Mesothelial cell of epicardium (in vitro differentiated cells): ENCODE measurements at regions not wholly inside any gene's neighbourhood (a gene's known extent, or its start where the extent isn't known, plus 50 kb on each side); places are given as distances from the start of the nearest gene placed in this dataset.

Source experiments
- DNase-seq, 2 experiments: peaks; one replicate each; pipeline ENCODE4 v3.0.0; 2021; ENCODE audit warnings: low spot score in 2 of 2; ENCODE audit not compliant: unreplicated experiment in 2 of 2
- H3K27ac Mint-ChIP-seq: 2 replicates; pipeline ENCODE4 v1.8.0; 2021; ENCODE audit warnings: mixed read lengths
- H3K27me3 Mint-ChIP-seq: 2 replicates; pipeline ENCODE4 v1.8.0; 2021; ENCODE audit warnings: low read depth, mixed read lengths
- H3K36me3 Mint-ChIP-seq: 2 replicates; pipeline ENCODE4 v1.8.0; 2021; ENCODE audit warnings: mixed read lengths
- H3K4me1 Mint-ChIP-seq: 2 replicates; pipeline ENCODE4 v1.8.0; 2021; ENCODE audit warnings: mixed read lengths
- H3K4me3 Mint-ChIP-seq: 2 replicates; pipeline ENCODE4 v1.8.0; 2021; ENCODE audit warnings: mild to moderate bottlenecking, moderate library complexity, mixed read lengths
- H3K9me3 Mint-ChIP-seq: 2 replicates; pipeline ENCODE4 v1.8.0; 2021; ENCODE audit warnings: mixed read lengths
- TF ChIP-seq, protein P1 (sequence below): fragments of 200-600 bp; sonication (generic); IDR thresholded peaks from one replicate; pipeline ENCODE4 v1.5.0; 2021; ENCODE audit warnings: antibody characterized with exemption; ENCODE audit not compliant: unreplicated experiment

GRCh38 chr1:90824551-90824950 is 107.4 kb upstream of the BARHL2 start:
- Mint-ChIP-seq H3K27ac (no peak overlapping the region), H3K4me1 (no peaks in the 10 kb centered on the region), H3K9me3 (no peaks in the 10 kb centered on the region), H3K27me3 (peaks cover 66% of the 10 kb centered on the region), H3K36me3 (no peaks in the 10 kb centered on the region), H3K4me3 (no peak overlapping the region)
- TF ChIP-seq, protein P1, sequence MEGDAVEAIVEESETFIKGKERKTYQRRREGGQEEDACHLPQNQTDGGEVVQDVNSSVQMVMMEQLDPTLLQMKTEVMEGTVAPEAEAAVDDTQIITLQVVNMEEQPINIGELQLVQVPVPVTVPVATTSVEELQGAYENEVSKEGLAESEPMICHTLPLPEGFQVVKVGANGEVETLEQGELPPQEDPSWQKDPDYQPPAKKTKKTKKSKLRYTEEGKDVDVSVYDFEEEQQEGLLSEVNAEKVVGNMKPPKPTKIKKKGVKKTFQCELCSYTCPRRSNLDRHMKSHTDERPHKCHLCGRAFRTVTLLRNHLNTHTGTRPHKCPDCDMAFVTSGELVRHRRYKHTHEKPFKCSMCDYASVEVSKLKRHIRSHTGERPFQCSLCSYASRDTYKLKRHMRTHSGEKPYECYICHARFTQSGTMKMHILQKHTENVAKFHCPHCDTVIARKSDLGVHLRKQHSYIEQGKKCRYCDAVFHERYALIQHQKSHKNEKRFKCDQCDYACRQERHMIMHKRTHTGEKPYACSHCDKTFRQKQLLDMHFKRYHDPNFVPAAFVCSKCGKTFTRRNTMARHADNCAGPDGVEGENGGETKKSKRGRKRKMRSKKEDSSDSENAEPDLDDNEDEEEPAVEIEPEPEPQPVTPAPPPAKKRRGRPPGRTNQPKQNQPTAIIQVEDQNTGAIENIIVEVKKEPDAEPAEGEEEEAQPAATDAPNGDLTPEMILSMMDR = no peak
- DNase-seq = no peak

DNA sequence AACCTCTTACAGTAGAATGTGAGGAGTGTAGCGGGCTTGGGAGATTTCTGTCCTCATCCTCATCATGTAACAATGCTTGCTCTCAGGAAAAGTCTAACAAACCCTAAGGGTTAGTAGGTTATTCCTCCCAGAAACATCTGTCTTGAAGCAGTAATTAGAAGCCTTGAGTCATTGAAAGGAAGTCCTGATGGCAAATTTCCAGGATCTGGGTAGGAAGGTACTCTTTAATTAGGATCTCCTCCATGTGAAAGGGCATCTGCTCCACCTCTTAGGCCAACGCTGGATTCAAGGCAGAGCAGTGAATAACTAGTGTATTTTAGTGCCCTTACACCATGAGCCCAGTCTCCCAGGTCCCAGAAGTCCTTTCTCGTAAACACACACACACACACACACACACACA is 106.6 kb upstream of the BARHL2 start:
- peaks cover 60% of the 10 kb centered on the region for H3K27me3 Mint-ChIP-seq
- TF ChIP-seq, protein P1 = no peak

DNA sequence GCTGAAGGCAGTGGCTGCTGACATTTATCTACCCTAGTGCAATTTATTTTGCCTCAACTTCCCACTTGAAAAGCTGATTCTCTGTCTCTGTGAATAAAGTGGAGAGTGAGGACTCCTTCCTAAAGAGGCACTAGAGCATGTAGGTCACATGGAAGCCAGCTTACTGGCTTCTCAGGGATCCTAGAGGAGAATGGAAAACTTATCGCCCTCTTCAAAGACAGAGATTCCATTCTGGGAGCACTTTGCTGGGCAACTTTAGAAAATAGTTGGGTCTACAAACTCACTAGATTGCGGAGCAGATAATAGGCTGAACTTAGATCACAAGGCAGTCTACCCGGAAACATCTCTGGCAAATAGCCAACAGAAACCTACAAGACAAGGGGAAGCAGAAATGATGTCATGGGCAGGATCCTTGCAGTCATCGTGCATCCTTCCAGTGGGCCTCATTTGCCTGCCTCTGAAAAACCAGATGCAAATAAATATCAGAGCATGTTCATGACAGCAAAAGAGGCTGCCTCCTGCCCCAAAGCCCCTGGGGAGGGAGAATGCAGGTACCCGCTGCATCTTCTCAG is 104.8 kb upstream of the BARHL2 start:
- TF ChIP-seq, protein P1 = no peak
- Mint-ChIP-seq H3K27ac (no peak overlapping the region), H3K4me3 (no peak overlapping the region), H3K36me3 (no peaks in the 10 kb centered on the region), H3K27me3 (peaks cover 53% of the 10 kb centered on the region), H3K9me3 (no peaks in the 10 kb centered on the region), H3K4me1 (no peaks in the 10 kb centered on the region)
- DNase-seq = no peak

More for the DNA sequence above, 106.6 kb upstream of the BARHL2 start:
- H3K9me3 Mint-ChIP-seq = no peaks in the 10 kb centered on the region
- no peak overlapping the region for H3K4me3 Mint-ChIP-seq
- no peak for DNase-seq
- H3K27ac Mint-ChIP-seq = no peak overlapping the region
- no peaks in the 10 kb centered on the region for H3K4me1 Mint-ChIP-seq
- no peaks in the 10 kb centered on the region for H3K36me3 Mint-ChIP-seq

GRCh38 chr1:90821152-90821787 is 104.2 kb upstream of the BARHL2 start:
- TF ChIP-seq, protein P1 = no peak

DNA sequence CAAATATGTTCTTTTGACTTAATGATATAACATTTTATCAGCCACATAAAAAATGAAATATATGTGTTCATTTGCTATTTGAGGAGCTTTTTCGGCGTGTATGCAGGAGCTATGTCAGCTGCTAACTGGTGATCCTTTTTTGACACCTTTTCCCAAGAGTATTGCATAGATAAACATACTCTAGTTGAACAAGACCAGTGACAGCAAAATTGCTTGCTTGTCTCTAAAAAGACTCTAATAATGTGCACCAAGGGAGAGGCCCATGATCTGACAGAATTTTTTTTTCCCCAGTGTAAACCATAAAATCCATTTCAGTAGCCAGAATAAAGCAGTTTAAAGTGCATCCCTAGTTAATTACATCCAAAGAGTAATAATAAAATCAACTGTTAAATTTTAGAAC is 103.6 kb upstream of the BARHL2 start:
- no peaks in the 10 kb centered on the region for H3K36me3 Mint-ChIP-seq
- H3K4me3 Mint-ChIP-seq = no peak overlapping the region
- TF ChIP-seq, protein P1 = no peak
- no peak for DNase-seq
- H3K27me3 Mint-ChIP-seq = peaks cover 55% of the 10 kb centered on the region
- H3K27ac Mint-ChIP-seq = no peak overlapping the region
- H3K4me1 Mint-ChIP-seq = no peaks in the 10 kb centered on the region
- H3K9me3 Mint-ChIP-seq = no peaks in the 10 kb centered on the region

More at GRCh38 chr1:90821152-90821787, 104.2 kb upstream of the BARHL2 start:
- no peak for DNase-seq
- H3K9me3 Mint-ChIP-seq = no peaks in the 10 kb centered on the region
- H3K36me3 Mint-ChIP-seq = no peaks in the 10 kb centered on the region
- no peak overlapping the region for H3K27ac Mint-ChIP-seq
- peaks cover 52% of the 10 kb centered on the region for H3K27me3 Mint-ChIP-seq
- H3K4me3 Mint-ChIP-seq = no peak overlapping the region
- H3K4me1 Mint-ChIP-seq = no peaks in the 10 kb centered on the region
